HG03196 (cell line): ENCODE measurements at regions not wholly inside any gene's neighbourhood (a gene's known extent, or its start where the extent isn't known, plus 50 kb on each side); places are given as distances from the start of the nearest gene placed in this dataset.

Experiments used
- ATAC-seq: cut with Tn5 transposase; IDR thresholded peaks from one replicate; pipeline ENCODE4 v1.9.1; 2021; ENCODE audit not compliant: unreplicated experiment

DNA sequence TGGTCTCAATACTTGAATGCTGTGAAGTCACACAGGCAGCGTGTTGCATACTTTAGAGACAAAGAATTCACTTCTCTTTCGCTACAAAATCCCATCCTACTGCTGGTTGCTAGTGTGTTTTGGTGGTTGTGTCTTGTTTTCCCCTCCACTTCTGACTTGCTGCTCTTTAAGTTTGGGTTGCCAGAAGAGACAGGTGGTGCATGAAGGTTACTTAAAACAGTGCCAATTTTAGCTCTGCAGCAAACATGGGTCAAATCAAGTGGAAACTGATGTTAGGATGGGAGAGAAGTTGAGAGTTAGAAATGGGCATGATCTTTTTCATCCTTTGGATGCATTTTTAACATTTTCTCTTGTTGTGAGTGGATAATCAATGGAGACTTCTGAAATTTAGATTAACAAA lies 136.2 kb upstream of the KCNH7 start:
- ATAC-seq = no peak

DNA sequence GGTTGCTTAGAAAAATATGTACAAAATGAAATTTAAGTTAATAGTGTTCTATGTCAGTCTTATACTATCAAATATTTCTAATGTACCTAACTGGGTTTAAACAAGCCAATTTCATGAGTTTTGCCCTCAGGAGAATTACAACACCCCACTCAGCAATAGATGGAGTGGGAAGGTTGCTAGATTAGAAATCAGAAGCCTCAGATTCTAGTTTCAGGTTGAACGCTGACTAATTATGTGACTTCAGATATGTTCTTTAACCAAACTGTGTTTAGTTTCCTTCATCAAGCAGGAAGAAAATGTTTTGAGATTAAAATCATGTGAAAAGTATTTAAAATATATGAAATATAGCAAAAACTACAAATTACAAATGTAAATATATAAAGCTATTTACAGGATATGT lies 133.8 kb upstream of the KCNH7 start:
- no peak for ATAC-seq

DNA sequence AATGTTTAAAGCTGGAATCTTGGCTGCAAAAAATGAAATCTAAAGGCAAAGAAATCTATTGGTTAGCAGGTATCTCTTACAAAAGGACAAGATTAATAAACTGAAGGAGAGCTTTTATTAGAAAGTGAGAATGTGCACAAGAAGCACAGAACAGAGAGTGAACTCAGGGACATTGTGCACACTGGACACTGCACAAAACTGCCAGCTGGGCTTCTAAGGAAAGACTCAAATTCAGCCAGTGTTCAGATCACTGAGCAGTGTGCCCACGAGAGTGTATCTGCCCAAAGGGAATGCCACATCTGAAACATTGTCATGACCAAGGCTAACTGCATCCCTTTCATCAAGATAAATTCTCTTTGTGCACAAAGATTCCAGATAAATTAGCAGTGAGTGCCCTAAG lies 129.7 kb upstream of the KCNH7 start:
- no peak for ATAC-seq

DNA sequence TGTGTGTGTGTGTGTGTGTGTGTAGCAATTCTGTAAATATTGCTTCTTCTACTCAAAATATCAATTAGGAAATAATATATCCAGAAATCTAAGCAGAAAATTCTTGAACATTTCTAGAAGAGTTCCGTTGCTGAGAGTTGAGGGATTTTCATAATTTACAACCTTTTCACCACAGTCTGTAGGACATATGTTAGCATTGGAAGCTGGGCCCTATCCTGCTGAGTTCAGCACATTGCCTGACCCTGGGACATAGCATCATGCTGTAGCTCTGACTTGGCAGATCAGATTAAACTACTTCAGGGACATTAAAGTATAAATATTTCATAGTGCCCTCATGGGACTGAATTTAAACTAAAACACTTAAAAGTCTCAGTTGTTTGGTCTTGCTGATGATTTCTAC lies 129.2 kb upstream of the KCNH7 start:
- ATAC-seq = no peak

DNA sequence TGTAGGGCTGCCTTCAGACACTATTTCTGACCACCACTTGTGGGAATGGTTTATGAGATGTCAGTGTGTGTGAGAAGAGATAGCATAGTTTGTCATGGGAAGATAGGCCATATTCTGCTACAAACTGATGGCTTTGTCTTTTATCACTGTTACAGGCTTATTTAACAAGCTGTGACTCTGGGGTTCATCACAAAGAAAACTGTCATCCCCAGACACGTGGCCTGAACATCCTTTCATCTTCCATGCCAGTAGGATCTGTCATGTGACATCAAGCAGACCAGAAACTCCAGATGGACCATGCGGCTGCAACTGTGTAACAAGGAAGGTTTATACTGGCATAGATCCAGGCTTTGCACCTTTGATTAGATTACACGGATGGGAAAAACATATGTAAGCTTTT lies 128.6 kb upstream of the KCNH7 start:
- ATAC-seq = no peak

DNA sequence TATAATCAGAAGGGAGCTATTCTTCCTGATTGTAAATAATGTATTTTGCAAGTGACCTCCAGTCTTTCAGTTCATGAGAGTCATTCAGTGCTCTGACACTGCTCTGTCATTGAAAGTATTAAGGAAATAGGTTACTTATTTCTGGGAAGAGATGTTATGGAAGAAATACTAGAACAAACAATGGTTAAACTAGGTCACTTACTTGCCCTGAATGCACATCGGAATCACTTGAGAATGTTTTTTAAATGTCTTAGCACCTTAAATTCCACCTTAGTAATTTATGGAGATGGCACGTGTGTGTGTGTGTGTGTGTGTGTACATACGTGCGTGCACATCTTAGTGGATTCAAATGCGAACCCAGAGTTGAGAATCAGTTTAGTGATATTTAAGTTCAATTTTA lies 126.6 kb upstream of the KCNH7 start:
- no peak for ATAC-seq

DNA sequence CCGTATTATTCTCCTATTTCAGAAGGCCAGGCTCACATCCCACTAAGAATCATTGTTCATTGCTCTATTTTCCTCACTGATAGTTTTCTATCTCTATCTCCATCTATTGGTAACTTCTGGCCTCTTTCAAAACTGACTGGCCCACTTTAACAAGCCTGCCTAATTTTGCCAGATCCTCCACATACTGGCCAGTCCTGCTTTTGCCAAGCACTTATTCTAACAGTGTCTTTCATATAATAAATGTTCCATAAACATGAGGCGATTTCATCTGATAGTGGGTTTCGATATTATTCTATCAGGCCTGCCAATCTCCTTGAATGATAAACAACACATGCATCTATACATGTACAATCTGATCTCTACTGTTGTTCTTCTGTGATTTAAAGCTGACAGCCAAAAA lies 125.9 kb upstream of the KCNH7 start:
- no peak for ATAC-seq

DNA sequence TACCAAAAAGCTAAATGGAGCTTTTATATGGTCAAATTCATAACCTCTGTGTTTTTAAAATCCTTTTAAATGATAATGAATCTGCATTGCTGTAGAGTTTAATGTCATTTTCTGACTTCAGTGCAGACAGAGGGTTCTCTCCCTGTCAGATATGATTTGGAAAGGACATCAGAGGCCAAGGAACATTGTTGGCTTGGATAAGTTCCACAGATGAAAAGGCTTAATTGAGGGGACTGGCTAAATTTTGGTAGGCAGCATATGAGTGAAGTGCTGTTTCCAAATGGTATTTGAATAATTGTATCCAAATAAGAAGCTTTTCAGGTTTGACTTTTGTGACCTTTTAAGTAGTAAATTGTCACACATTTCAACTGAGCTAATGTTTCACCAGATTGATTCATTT lies 124.6 kb upstream of the KCNH7 start:
- no peak for ATAC-seq

DNA sequence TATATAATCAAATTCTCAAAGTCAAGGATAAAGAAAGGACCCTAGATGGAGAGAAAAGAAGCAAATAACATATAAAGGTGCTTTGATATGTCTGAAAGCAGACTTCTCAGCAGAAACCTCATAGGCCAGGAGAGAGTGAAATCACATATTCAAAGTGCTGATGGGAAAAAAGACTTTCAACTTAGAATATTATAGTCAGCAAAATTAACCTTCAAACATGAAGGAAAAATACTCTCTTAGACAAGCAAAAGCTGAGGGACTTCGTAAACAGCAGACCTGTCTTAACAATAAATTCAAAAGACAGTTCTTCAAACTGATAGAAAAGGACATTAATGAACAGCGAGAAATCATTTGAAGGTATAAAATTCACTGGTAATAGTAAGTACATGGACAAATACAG lies 107.2 kb upstream of the KCNH7 start:
- ATAC-seq = no peak

DNA sequence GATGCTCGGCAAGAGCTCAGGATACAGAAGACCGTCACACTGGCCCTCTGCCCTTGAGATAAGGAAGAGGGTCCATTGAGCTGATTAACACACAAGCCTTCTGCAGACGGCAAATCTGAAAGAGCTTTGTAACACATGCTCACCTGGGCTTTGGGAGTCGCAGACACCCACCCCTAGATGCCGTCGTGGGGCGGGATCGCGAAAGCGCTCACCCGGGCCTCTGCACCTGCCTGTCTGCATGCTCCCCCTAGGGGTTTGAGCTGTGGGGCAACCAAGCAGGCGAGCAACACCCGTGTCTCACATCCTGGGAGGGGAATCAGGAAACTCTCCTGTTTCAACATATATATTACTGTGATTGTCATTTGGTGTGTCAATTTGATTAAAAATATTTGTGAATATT lies 99.8 kb upstream of the KCNH7 start:
- no peak for ATAC-seq

DNA sequence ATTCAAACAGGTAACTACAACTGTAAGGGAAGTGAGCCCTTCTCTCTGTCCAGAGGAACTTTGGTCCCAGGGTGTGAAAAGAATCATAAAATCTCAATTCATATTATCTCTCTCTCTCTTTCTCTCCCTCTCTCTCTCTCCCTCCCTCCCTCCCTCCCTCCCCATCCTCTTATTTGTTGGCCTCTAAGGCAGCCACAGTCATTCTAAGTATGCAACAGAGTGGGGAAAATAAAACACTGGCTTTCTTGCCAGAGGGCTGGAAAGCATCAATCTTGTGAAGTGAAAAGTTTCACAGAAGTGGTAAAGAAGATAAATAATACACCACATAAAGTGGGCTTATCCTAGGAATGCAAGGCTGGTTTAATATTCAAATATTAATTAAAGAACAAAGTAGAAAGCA lies 95.6 kb upstream of the KCNH7 start:
- no peak for ATAC-seq

DNA sequence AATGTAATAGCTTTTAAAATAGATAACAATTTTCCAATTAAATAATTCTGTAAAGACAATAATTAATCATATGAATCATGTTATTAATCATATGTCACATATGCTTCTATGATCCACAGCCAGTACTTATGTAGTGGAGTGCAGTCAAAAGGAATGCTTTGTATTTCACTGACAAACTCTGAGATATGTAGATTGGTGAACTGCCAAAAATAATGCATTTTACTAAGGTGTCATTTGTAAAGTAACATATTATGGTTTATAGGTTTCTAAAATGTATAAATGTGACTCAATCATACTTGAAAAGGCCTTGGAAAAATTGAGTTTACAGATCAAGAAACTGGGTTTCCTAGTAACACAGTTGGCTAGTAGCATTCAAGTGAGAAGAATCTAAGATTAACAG lies 93.8 kb upstream of the KCNH7 start:
- no peak for ATAC-seq

DNA sequence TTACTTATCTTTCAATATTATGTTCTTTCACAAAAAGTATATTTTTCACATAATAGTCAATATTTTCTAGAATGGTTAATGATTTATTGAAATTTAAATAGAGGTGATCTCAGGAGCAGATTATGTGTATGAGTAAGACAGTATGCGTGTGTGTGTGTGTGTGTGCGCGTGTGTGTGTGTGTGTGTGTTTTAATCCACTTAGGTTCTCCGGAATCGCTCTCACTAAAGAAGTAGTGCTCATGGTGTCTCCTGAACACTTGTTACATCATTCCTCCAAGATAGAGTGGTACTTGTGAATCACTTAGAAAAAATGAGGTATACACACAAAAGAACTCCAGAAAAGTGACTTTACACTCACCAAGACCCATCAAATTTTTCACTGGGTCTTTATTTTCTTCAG lies 91.0 kb upstream of the KCNH7 start:
- no peak for ATAC-seq

DNA sequence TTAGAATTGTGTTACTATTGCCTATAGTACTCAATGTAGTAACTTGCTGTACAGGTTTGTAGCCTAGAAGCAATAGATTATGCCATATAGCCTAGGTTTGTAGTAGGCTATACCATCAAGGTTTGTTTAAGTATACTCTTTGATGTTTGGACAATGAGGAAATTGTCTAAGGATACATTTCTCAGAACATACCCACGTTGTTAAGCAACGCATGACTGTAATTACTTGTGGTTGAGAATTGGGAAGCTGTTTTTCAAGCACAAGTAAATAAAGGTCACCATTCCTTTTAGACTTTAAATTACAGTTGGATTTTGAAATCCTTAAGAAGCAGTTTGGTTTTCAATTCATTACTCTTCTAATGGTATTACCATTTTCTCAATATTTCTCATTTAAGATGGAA lies 89.8 kb upstream of the KCNH7 start:
- no peak for ATAC-seq

DNA sequence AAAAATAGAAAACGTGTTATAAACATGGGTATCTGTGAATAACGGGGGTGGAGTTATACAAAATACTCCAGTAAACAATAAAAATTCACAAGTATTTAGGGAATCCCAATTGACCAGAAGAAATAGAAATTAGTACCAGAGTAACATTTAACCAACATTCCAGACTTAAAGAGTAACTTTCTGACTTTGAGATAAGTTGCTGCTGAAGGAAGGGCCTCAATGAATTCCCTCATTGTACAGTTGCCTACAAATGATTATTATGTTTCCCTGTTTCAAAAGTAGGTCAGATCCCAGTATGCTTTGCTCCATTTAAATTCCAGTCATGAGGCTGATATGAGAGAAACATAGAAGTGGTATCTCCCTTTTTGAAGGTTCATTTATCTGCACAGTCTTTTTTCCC lies 88.3 kb upstream of the KCNH7 start:
- ATAC-seq = no peak

DNA sequence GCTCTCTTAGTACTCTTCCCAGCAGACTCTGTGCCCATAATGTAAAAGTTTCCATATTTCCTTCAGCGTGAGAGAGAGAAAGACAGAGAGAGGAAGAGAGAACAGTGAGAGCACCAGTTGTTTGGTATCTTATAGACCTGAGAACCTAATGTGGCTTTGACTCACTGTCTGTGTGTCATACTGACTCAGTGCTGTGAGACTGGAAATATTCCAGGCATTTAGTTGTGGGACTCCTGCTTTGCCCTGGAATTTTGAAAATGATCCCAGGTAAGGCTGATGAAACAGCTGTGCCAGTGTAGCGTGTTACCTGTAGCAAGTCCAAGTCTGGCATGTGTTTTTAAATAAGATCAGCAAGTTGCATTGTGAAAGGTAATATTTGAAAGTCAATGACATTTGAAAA lies 87.9 kb upstream of the KCNH7 start:
- ATAC-seq = no peak

DNA sequence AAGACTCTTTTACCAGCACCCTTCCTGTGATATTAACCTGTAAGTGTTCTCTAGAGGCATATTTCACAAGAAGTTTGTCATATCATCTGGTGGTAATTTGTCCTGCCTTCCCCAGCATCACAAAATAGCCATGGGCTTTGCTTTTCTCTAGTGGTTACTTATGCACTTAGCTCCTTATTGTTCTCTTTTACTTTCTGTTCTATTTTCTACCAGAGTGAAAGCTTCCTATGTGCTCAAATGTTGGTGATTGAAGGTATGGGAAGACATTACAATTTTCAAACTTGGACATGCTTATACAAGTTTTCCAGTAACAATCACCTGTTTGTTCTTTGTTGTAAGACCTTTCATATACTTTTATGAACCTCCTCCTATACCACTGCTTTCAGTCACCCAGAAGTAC lies 87.0 kb upstream of the KCNH7 start:
- no peak for ATAC-seq

DNA sequence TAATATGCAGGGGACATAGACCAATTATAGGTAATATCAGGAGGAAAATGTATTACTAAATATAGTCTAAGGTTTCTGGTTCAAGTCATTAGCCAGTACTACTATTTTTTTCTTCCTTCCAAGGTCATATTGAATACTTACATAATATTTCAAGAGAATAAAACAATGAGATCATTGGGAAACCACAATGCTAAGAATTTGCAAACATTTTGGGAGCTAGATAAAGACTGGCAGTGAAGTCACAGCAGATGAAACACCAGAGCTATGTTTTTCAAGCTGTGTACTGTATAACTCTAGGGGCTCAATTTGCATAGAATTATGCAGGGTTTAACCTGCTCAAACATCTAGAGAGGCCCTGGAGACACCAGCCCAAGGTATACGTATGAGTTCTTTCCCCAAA lies 80.5 kb upstream of the KCNH7 start:
- no peak for ATAC-seq

DNA sequence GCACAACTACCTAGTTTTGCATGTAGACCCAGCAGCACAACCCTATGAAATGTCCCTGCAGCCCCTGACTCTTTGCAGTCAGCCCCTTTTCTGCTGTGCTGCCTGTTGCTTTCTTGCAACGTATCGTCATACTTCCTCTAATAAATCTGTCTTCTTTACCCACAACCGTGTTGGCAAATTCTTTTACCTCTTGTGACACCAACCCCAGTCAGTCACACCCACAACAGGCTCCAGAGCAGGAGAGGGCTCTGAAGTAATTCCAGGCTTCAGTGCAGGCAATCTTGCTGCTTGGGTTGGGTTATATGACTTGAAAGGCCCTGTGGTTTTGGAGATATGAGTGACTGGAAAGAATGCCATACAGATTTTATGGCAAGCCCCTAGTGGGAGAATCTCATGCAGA lies 79.1 kb upstream of the KCNH7 start:
- ATAC-seq = no peak

DNA sequence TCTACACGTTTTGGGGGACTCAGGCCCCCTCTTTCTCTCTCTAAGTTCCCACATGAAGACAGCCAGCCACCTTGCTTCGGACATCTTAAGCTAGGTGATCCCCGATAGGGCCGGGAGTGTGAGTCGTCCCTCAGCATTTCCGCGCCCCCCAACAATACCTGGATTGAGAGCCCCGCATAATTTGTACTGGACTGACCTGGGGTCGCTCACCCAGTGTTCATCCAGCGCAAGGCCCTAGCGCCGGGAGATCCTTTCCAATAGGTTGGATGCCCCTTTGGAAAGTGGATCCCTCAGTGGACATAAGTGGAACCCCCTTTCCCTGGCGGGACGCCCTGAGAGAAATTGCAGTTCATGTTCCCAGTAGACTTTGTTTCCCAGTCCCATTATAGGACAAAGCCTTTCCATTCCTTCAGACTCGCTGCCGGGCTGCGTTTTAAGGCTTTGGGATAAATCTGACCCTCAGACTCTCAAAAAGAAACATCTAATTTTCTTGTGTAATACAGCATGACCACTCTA lies 77.8 kb upstream of the KCNH7 start:
- ATAC-seq = no peak

DNA sequence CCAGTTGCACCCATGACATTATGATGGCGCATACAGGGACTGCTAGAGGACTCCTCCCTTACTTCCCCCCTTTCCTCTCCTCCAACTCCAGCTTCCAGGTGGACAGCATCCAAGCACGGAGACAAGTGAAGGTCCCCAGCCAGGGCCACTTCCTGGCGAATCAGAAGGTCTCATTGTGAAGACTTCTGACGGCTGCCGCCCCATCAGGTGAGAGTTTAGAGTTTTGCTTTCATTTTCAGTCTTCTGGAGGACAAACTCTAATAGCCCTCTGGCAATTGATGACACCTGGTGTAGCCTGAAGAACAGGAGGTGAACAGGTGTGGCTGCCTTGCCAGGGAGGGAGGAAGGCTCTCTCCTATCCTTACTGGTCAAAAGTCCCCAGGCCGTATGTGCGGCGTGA lies 77.3 kb upstream of the KCNH7 start:
- ATAC-seq = no peak

DNA sequence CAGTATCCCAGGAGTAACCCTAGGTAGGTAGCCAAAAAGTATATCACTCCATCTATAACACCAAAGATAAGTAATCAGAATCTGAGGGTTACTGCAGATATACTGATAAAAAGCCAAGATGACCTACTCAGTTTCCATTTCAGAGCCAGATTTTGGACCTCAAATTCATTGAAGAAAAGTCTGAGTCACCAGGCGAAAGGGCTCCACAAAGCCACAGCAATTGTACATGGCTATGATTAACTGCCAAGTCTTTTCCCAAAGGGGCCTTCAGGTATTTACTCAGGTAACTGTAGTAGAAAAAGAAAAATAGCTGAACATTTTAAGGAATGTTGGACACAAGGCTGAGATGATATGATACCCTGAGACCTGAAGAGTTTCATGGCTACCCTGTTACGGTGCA lies 75.6 kb upstream of the KCNH7 start:
- no peak for ATAC-seq

DNA sequence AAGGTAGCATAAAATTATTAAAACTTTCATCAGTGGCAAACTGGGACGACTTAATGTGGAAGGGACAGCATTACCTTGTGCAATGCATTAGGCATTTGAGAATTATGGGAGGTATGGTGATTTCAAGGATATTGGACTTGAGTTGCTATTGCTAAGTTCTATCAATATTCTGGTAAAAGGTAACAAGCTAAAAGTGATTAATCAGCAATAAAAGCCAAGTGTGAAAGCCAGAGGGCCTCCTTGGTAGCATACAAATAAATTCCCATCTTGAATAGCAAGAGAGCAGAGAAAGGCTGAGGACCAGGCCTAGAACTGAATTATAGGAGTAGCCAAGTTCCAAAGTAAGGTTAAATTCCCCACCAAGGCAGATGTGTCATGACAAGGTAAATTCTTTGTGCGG lies 74.2 kb upstream of the KCNH7 start:
- no peak for ATAC-seq

DNA sequence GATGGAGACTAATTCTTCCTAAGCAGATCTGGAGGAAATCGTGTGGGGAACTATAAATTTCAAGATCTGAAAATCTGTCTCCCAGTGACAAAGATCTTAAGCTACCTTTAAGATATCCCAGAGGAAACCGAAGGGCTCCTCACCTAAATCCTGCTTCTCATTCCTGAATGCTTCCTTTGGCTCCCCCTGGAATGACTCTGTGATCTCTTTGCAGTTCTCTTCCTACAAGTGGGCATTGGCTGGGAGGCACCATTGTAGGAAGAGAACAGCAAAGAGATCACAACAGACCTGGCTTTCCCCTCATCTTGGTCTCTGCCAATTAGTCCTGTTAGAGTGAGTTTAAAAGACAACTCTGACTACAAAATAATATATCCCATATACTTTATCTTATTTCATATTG lies 70.0 kb upstream of the KCNH7 start:
- ATAC-seq = no peak
